HG03571 (cell line): ENCODE measurements at regions not wholly inside any gene's neighbourhood (a gene's known extent, or its start where the extent isn't known, plus 50 kb on each side); places are given as distances from the start of the nearest gene placed in this dataset.

Experiments used
- ATAC-seq: cut with Tn5 transposase; IDR thresholded peaks from one replicate; pipeline ENCODE4 v1.9.1; 2021; ENCODE audit not compliant: unreplicated experiment

DNA sequence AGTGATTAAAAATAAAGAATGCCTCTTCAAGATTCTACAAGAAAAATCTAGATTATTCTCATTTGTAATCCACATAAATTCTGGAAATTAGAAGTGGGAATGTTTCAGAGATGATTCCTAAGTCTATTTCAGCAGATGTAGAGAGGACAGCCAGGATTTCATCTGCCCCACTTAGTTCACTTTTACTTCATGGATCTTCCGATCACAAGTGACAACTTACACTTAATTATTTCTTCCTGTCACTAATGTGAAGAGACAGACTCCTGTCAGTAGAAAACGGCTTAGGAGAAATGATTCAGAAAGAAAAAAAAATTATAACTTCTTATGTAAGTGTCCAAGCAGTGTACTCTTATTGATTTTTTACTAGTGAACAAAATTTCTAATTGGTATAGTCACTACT lies 368.2 kb upstream of the SMIM30 start:
- ATAC-seq: no peak

DNA sequence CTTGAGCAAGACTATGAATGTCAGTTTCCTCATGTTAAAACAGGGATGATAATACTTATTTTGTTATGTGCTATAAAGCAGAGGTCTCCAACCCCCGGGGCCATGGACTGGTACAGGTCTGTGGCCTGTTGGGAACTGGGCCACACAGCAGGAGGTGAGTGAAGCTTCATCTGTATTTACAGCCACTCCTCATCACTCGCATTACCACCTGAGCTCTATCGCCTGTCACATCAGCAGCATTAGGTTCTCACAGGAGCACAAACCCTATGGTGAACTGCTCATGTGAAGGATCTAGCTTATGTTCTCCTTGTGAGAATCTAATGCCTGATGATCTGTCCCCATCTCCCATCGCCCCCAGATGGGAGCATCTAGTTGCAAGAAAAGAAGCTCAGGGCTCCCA lies 365.3 kb upstream of the SMIM30 start:
- ATAC-seq: no peak

DNA sequence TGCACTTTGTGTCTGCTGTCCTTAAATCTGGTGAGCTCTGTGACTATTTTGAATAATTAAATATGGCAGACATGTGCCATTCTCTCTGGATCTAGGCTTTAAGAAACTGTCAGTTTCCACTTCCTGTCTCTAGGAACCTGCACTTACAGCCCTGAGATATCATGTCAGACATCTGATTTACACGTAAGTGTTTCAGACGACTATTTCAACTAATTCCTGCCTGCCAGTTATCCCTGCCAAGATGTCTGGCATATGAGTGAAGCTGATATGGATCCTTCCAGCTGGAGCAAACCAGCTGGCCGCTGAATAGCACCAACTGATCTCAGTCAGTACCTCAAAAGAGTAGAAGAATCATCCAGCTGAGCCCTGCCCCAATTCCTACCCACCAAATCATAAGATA lies 362.2 kb upstream of the SMIM30 start:
- ATAC-seq: no peak

DNA sequence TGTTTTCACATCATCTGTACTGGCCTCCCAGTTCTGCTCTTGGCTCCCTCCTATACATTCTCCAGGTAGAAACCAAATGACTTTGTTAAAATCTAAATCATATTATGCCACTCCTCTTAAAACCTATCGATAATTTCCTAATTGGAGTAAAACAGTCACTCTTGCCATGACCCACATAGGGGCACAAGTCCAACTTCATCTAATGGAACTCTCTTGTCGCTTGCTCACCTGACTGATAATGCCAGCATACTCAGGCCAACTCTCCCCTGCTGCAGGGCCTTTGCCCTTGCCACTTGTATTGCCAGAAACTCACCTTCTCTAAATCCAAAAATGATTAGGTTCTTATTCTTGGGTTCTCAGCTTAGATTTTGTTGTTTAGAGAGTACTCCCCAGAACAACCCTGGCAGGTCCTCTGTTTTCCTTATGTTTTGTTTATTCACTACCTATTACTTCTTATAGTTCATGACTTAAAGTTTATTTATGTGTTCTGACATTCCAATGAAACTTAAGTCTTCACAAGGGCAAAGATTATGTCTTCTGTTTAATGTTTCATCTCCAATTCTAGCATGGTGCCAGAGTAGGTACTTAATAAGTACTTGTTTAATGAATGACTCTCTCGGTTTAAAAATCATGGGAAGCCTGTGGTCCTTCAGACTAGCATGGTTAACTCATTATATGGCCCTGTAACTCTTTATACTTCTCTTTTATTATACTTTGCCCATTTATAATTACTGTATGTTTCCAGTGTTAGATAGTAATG lies 345.9 kb upstream of the SMIM30 start:
- ATAC-seq: no peak

DNA sequence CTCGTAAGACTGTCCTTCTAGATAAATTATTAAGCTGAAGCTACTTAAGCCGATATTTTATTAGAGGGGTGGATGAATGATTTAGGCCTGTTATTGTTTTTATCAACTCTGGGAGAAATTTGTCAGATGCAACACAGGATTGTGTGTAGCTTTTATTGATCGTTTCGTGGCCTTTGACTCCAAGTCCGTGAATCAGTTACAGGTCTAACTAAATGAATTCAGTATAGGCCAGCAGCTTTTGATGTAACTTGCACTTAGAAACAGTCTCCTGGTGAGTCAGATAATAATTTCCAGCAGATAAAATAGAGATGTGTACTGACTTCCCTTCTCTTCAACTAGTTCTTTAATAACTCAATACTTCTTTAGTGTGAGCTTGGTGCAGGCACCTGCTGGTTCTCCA lies 341.7 kb upstream of the SMIM30 start:
- ATAC-seq: no peak

DNA sequence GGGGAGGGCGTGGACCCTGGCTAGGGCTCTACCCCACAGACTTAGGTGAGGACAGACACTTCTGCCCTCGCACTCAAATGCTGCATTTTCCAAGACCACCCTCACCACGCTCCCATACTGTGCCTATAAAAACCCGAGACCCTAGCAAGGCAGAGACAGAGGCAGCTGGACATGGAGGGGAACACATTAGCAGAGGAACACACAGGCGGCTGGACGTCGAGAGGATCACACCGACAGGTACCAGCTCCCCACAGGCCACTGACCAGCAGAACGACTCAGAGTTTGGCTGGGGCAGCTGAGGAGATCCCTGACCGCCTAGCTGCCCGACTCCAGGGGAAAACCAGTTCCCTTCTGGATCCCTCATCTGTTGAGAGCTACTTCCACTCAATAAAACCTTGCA lies 338.2 kb upstream of the SMIM30 start:
- no peak for ATAC-seq

DNA sequence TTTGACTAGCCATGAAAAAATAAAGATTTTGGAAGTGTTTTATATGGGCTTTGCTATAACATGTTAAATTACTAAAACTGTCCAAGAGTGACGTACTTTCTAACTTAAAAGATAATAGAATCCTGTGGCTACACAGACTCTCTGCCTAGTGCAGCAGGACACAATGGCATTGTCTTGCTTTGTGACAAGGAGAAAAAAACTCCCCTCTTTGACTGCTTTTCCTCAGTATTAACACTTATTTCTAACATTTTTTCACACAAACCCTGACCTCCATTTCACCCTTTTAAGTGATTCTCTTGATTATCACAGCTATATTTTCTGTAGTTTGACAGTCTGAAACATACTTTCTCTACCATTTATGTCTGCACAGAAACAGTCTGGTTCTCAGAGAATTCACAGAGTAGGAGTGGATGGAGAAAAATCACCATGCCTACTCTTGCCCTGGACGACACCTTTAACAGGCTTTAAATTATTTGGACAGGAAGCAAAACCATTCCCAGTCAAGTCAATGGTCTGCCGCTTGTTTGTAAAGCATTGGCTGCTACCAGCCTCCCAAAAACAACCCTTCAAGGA lies 336.3 kb upstream of the SMIM30 start:
- no peak for ATAC-seq

DNA sequence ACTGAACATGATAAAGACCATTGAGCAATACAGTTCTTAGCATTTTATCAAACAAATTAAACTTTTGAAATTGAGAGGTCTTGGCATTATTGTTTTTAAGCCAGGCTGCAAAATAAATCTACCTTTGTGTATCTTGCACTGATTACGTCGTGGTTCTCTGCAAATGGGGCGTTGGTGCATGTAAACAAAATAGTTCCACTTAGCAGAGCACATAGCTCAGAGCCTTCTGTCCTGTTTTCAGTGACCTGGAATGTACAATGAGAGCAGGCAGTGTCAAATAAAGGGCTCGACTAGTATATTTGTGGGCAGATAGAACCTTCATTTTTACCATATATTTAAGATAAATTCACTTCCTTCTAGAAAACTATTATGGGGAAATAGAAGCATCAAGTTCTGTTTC lies 333.9 kb upstream of the SMIM30 start:
- no peak for ATAC-seq

DNA sequence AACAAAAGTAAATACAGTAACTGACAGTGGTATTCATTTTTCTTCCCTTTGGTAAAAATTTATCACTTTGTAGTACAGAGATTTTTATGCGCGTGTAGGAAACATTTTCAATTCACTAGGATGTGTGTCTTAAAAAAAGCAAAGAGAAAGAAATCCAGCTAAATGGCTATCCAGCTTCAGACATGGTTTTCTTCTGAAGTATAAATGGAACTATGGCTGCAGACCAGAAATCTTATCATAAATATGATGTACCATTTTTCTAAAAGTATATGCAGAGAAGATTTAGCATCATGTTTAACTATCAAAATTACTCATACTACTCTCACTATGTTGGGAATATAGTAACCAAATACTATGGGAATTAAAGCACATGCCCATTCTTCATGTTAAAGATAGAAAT lies 328.4 kb upstream of the SMIM30 start:
- ATAC-seq: no peak

DNA sequence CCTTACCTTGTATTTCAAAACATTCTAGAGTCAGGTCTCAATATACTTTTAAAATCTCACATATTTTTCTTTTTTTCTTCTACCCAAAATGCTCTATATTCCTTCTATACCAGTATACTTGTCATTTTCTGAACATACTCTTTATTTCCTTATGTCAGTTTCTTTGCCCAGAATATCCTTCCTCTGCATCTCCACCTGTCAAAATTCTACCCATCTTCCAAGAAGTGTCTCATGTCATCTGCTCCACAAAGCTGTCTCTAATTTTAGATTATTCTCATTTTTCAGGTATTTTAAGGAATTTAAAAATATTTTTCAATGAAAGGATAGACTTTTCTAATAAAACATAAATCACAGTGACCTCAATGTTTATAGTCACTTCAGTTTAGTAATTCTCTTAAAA lies 328.0 kb upstream of the SMIM30 start:
- no peak for ATAC-seq

DNA sequence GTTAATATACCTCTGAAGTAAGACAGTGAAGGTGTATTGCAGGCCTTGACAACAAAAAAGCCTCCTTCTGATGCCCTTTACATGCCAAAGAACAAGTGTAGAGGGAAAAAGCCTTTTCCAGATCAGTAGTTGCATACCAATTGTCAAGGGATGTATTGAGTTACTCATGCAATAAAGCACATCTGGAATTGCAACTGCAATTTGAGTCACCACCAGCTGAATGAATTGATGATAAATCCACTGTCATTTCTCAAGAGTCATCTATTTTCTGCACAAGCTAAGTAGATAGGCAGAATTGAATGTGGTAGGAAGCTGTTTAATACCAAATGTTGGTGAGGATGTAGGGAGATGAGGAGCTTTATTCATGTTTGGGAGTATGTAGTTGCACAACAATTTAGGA lies 325.9 kb upstream of the SMIM30 start:
- no peak for ATAC-seq

DNA sequence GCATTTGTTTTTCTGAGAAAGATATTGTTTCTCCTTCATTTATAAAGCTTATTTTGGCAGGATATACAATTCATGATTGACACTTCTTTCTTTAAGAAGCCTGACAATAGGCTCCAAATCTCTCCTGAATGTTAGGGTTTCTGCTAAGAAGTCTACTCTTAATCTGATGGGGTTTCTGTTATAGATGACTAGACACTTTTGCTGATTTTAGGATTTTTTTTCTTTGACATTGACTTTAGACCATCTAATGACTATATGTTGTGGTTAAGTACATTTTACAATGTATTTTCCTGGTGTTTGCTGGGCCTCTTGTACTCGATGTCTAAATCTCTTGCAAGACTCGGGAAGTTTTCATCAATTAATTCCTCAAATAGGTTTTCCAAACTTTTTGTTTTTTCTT lies 321.8 kb upstream of the SMIM30 start:
- ATAC-seq: no peak

DNA sequence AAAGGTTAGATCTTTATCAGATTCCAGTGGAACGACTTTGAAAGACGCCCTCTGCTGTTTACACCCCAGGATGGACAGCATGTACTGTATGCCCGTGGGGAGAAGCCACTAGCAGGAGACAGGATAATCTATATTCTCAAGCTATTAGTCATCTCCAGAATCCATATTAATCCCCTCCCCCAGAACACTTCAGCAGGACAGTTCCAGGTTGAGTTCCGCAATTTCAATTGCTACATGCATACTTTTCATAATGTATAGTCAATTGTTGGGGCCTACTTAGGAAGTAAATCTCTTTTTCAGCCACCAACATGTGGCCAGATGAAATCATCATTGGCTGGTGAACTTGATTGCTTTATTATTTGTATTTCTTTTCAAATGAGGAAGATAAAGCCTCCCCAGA lies 313.1 kb upstream of the SMIM30 start:
- no peak for ATAC-seq

DNA sequence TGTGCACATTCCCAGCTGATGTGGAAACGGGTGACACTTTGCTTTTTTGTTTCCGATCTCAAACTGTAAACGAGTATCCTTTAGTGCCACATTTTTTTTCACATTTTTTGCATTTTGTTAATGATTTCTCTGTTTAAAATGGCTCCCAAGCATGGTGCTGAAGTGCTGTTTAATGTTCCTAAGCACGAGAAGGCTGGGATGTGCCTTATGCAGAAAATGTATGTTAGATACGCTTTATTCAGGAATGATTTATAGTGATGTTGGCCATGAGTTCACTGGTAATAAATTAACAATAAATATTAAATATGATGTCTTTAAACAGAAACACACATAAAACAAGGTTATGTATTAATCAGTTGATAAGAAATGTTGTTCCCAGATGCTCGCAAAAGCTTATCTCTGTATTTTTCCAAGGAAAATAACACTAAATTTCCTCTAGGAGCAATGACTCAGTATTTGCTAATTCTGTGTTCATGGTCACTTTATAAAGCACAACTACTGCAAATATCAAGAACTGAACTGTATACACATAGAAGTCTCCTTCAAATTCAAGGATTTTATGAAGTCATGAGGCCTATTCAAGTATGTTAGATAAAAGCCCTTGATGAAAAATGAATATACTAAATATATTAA lies 305.9 kb upstream of the SMIM30 start:
- ATAC-seq: no peak

DNA sequence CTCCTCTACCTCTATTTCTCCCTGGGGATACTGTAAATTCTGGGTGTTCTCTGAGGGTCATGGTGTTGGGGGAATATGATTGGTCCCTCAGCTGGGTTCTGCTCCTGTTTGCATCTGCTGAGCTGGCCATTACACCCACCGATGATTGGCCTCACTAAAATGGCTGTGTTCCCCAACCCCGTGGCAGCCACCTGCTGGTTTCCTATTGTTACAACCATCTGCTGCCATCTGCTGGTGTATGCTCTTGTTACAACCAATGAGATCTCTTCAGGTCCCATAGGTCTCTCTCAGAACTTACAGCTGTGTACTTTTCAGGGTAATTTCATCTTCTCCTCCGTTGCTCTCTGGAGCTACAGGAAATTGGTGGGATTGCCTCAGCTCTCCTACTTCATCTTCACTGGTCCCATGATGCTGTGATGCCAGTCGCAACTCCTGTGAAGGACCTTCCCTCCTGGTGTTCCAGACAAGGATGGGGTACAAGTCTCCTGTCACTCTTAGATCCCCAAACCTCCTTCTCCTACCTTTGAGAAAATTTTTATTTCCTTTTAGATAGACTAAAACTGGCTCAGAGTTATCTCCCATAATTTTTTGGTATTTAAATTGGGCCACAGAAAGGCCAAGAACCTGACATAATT lies 303.5 kb upstream of the SMIM30 start:
- peak; percentile 100 for ATAC-seq

DNA sequence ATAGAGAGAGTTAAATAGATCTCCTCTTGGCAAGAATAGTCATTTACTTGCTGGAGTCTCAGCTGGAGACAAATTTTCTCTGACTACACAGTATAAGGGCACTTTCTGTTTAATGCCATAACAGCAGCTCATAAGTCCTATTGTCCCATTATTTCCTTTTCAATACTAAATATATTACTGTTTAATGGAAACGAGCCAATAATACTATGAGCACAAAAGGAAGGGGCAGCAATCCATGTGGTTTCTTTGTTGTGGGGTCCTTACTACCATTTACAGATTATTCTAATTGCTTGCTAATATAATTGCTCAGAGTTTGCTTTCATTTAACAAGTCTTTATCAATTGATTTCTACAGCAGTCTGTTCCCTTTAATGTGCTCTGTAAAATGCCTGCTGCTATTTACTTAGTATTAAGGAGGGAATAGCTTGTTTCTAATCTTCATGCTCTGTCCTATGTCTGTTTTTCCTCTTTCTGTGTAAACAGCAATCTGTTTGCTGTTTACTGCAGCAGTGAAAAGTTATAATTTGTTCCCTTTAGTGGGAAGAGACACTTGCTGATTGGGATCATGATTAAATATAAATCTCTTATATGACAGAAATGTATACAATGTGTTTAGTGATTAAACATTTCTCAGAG lies 296.2 kb upstream of the SMIM30 start:
- no peak for ATAC-seq

DNA sequence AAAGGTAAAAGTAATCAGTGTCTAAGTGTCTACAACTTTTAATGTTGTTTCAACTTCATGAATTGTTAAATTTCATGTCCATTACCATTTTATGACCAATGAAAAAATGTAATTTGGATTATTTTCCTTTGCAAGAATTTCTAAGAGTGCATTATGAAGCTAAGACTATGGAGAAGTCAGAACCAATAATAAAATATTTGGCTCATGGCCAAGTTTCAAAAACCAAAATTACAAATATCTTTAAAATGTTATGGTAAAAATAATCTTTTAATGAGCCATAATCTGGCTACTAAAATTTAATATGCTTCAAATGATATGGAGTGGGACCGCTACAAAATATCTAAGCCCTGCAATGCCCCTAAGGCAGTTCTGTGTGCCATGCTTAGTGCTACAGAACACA lies 294.1 kb upstream of the SMIM30 start:
- ATAC-seq: no peak

DNA sequence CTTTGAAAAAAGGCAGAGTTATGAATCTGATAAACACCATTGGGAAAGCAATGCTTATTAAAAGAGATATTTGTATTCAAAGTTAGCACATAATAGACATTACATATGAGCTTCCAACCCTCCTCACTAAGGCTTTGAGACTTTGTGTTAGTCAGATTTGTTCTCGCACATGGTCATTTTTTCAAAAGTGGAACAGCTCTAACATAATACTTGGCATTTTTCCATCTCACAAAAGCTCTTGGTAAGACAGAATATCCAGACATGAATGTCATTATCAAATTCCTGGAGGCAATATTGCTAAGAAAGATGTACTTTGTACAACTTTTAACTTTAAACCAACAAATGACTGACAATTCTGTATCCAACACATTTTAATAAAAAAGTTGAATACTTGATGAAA lies 292.4 kb upstream of the SMIM30 start:
- no peak for ATAC-seq

DNA sequence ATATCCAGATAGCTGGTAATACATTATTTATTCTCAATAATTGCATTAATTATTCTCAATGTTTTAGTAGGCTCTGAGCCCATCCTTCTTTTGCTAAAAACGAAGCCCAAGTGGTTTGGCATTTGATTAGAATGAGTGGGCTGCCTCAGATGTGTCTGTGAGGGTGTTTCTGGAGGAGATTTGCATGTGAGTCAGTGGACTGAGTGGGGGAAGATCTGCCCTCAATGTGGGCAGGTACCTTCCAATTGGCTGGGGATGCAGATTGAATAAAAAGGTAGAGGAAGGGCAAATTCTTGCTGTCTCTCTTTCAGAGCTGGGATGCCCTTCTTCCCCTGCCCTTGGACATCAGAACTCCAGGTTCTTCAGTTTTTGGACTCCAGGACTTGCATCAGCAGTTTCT lies 290.6 kb upstream of the SMIM30 start:
- no peak for ATAC-seq

DNA sequence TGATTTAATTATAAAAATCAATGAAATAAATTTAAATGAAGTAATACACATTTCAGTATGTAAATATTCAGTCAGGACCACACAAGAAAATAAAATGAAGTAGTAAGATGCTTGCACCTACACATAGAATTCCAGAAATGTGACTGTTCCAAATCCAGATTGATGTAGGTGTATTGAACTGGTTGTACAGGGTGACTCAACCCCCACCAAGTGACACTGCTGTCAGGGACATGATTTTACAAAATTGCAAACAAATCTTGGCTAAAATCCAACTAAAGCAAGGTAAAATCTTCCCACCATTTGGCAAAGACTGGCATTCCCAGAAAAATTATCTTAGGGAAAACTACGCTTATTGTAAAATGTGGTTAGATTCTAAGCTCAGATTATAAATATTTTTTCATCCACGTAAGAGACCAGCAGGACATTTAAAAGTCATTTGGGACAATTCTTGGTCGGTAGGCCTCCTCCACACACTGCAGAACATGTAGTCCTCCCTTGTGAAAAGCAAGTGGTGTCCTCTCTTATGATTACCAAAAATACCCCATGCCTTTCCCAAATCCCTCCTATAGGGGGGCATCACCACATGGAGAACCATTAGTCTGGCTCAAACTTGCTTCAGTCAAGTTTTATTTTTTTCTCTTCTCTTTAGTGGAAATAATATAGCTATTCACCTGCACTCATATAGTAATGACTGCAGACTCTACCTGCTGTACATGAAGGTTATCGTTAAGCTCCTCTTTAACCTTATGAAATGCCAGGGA lies 287.1 kb upstream of the SMIM30 start:
- ATAC-seq: no peak

DNA sequence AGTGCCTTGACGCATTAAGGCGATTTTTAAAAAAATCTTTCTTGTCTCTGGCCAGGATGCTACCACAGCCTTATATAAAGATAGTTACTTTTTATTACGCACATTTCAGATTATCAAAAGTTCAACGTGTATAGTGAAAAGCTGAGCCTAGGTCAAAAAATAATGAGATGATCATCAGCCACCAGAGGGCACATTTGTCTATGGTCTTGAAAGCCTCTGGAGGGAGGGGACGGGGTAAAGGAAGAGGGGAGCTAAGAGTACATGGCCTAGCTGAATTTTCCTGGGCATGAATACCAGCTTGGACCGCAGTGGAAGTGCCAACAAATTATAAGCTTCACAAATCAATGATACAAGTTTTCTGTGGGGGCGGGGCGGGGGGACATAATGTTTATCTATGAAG lies 285.9 kb upstream of the SMIM30 start:
- no peak for ATAC-seq
